ENCODE measurements at regions not wholly inside any gene's neighbourhood (a gene's known extent, or its start where the extent isn't known, plus 50 kb on each side); places are given as distances from the start of the nearest gene placed in this dataset.
A peak's percentile ranks its signal among the peaks of the same experiment; 100 is the strongest.

DNA sequence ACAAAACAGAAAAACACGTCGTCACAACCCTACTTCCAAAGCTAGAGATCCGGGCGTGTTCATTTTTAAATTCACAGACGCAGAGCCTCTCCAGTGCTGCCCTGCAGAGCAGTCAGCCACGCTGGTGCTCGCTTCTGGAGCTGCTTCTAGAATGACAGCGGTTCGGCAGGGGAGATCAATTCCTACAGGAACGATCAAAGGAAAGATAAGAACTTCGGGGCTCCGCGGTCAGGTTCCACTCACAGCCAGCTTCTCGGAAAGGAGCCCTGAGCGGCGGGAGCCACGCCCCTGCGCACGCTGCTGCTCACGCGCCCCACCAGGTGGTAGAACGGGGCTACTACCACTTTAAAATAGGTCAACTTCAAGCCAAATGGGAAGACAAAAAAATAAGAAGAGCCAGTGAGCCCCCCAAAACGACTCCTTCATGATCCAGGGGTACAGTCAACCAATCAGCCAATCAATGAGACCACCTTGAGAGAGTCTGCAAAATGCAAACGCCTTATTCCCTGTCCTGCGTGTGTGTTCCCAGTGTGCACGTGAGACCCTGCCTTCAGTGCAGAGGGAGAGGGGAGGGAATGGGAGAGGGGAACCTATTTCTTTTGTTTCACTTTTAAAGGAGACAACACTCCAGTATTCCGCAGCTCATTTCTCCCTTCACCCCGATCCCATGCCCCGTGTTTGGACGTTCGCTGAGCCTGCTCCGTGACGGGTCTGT lies 209.7 kb downstream of the RBFOX3 start:
- Histone ChIP-seq H3K4me1 (peaks cover 0 to 6% of the 10 kb centered on the region in 2 donors), H3K36me3 (no peaks in the 10 kb centered on the region), H3K9me3 (no peaks in the 10 kb centered on the region), H3K27me3 (peaks cover 6 to 12% of the 10 kb centered on the region in 2 donors), H3K27ac (no peak overlapping the region), H3K4me3 (peak overlapping the region in 1 of 2 donors; percentile 34)
- TF ChIP-seq, protein P1, sequence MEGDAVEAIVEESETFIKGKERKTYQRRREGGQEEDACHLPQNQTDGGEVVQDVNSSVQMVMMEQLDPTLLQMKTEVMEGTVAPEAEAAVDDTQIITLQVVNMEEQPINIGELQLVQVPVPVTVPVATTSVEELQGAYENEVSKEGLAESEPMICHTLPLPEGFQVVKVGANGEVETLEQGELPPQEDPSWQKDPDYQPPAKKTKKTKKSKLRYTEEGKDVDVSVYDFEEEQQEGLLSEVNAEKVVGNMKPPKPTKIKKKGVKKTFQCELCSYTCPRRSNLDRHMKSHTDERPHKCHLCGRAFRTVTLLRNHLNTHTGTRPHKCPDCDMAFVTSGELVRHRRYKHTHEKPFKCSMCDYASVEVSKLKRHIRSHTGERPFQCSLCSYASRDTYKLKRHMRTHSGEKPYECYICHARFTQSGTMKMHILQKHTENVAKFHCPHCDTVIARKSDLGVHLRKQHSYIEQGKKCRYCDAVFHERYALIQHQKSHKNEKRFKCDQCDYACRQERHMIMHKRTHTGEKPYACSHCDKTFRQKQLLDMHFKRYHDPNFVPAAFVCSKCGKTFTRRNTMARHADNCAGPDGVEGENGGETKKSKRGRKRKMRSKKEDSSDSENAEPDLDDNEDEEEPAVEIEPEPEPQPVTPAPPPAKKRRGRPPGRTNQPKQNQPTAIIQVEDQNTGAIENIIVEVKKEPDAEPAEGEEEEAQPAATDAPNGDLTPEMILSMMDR (IDR thresholded peaks at IDR 0.05) = peak; percentile 89 to 94
- DNase-seq (ENCODE audit: low spot score) = peak; percentile 70

DNA sequence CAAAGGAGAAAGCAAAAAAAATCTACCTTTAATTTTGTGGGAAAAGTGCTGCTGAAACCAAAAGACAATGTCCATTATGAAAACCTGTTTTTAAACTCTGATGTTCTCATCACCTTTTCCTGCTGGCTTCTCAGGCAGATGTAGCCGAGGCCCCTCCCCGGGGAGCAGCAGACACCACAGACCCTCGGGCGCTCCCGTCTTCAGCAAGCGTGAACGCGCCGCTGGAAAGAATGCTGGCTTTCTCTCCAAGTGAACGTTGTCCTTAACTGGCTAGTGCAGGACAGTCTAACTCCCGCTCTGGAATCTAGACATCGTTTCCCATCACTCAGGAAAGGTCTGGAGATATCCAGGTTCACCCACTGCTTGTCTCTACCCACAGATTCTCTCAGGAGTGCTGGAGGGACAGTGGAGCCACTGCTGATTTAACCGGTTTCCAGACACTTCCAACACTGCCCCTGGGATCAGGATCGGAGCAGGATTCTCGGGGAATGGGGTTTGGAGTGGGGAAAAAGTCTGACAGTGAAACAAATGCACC lies 211.2 kb downstream of the RBFOX3 start:
- H3K4me1 ChIP-seq = peaks cover 0 to 6% of the 10 kb centered on the region in 2 donors
- H3K27me3 ChIP-seq = peaks cover 6 to 12% of the 10 kb centered on the region in 2 donors
- TF ChIP-seq, protein P1 (IDR thresholded peaks at IDR 0.05) = no peak
- H3K4me3 ChIP-seq = no peak overlapping the region
- H3K27ac ChIP-seq = no peak overlapping the region
- H3K36me3 ChIP-seq = no peaks in the 10 kb centered on the region
- no peak for DNase-seq (ENCODE audit: low spot score)
- H3K9me3 ChIP-seq = no peaks in the 10 kb centered on the region

DNA sequence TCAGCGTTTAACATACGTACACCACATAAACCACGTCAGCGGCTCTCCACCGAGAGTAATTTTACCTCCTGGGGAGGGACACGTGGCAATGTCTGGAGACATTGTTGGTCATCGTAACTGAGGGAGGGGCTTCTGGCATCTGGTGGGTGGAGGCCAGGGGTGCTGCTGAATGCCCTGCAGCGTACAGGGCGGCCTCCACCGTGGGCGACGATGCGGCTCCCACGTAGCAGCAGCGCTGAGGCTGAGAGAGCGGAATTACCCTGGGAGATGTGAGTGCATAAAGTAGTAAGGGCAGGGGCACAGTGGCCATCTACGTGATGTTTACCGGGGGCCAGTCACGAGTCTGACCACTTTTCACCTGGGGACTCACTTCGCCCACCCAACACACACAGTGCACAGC lies 212.4 kb downstream of the RBFOX3 start:
- H3K4me3 ChIP-seq = no peak overlapping the region
- DNase-seq (ENCODE audit: low spot score) = no peak
- TF ChIP-seq, protein P1 (IDR thresholded peaks at IDR 0.05) = no peak
- no peak overlapping the region for H3K27ac ChIP-seq
- H3K36me3 ChIP-seq = no peaks in the 10 kb centered on the region
- H3K9me3 ChIP-seq = no peaks in the 10 kb centered on the region
- peaks cover 6 to 12% of the 10 kb centered on the region in 2 donors for H3K27me3 ChIP-seq
- H3K4me1 ChIP-seq = peaks cover 0 to 6% of the 10 kb centered on the region in 2 donors

DNA sequence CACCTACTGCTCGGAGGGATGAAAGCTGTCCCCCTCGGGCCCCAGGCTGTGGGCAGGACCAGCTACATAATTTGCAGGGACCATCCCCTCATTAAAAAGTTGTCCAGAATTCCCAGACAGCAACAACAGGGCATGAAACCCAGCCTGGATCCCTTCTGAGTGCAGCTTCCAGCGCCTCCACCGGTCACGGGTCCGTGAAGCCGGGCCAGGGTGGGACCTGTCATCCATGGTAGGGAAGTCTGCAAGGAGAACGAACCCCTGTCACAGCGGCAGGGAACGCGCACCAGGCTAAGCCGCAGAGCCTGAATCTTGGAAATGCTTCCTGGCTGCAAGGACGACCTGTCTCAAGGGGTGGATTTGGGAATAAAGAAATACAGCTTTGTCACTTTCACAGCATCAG lies 214.2 kb downstream of the RBFOX3 start:
- Histone ChIP-seq H3K36me3 (no peaks in the 10 kb centered on the region), H3K9me3 (no peaks in the 10 kb centered on the region), H3K27me3 (peaks cover 6 to 9% of the 10 kb centered on the region in 2 donors), H3K27ac (no peak overlapping the region), H3K4me1 (peaks cover 0 to 6% of the 10 kb centered on the region in 2 donors), H3K4me3 (no peak overlapping the region)
- no peak for DNase-seq (ENCODE audit: low spot score)
- TF ChIP-seq, protein P1 (IDR thresholded peaks at IDR 0.05) = no peak

DNA sequence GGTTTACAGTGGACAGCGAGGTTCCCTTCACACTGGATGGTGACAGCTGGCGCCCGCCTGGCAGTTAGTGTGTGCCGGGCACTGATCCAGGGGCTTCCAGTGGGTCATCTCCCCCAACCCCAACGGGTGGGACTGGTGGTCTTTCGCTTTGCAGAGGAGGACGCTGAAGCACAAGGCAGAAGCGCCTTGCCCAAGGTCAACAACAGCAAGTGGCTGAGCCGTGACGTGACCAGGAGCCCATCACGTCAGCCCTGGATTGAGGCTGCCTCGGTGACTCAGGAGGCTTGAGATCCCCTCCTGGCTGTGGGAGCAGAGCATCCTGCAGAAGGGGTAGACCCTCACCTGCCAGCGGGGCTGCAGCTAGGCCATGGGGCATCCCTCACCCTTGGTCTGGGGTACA lies 215.3 kb downstream of the RBFOX3 start:
- H3K27ac ChIP-seq = no peak overlapping the region
- H3K9me3 ChIP-seq = no peaks in the 10 kb centered on the region
- peaks cover 0 to 1% of the 10 kb centered on the region in 2 donors for H3K4me1 ChIP-seq
- peaks cover 4 to 9% of the 10 kb centered on the region in 2 donors for H3K27me3 ChIP-seq
- no peak for DNase-seq (ENCODE audit: low spot score)
- no peaks in the 10 kb centered on the region for H3K36me3 ChIP-seq
- H3K4me3 ChIP-seq = no peak overlapping the region
- TF ChIP-seq, protein P1 (IDR thresholded peaks at IDR 0.05) = no peak
